ENCODE measurements at regions not wholly inside any gene's neighbourhood (a gene's known extent, or its start where the extent isn't known, plus 50 kb on each side); places are given as distances from the start of the nearest gene placed in this dataset.
"Not testable (repeated sequence)": the region's sequence is repeated elsewhere in the genome, so short reads cannot be mapped to it uniquely, and the experiment has no call there.

DNA sequence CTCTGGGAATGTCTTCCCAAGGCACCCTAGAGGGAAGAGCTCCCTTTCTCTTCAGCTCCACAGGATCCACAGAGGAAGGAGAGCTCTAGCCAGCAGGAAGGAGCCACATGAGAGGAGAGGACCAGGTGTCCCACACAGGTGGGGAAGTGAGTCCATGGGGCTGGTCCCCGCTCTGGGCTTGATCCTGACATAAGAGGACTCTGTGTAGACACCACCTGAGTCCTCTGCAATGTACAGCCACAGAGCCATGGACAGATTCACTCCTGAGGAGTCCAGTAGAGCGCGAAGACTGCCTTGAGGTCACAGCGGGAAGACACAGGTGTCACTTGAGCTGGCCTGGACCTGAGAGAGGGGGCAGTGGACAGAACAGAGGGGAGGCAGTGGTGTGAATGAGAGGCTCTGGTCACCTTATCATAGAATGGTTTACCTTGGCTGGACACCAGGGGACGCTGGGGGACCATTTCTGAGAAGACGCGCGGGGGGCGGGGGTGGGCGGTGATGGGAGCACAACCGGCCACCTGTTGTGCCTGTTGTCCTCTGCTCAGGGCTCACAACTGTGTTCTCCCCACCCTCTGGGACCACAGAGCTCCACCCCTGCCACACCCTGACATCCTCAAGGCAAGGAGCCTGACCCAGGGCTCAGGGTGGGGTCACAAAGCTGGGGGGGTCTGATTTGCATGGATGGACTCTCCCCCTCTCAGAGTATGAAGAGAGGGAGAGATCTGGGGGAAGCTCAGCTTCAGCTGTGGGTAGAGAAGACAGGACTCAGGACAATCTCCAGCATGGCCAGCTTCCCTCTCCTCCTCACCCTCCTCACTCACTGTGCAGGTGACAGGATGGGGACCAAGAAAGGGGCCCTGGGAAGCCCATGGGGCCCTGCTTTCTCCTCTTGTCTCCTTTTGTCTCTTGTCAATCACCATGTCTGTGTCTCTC lies 128.2 kb downstream of the ZNF280B start:
- DNase-seq (ENCODE audit: low spot score): no peak
- CTCF ChIA-PET: no interaction called here
- H3K27ac ChIP-seq: no peak overlapping the region

GRCh38 chr22:22381292-22381691 lies 127.2 kb downstream of the ZNF280B start:
- H3K27ac ChIP-seq; CTCF ChIA-PET; POLR2A ChIA-PET (ENCODE audit: low non-redundant PET); DNase-seq (ENCODE audit: low spot score): not testable (repeated sequence)

More for the DNA sequence above, 128.2 kb downstream of the ZNF280B start:
- no peak for TF ChIP-seq CTCF (conservative IDR thresholded peaks at IDR 0.05; ENCODE audit: low read depth)
- POLR2A ChIA-PET (ENCODE audit: low non-redundant PET): no interaction called here

GRCh38 chr22:22384267-22384666 lies 124.3 kb downstream of the ZNF280B start:
- ChIA-PET POLR2A (ENCODE audit: low non-redundant PET) (no interaction called here), CTCF (interaction anchor here (0.8 kb wide), 1 partner anchor 46 kb away, joined by 3 read pairs; no protein-coding TSS in a partner anchor)
- no peak for DNase-seq (ENCODE audit: low spot score)
- no peak for TF ChIP-seq CTCF (conservative IDR thresholded peaks at IDR 0.05; ENCODE audit: low read depth)
- no peak overlapping the region for H3K27ac ChIP-seq

DNA sequence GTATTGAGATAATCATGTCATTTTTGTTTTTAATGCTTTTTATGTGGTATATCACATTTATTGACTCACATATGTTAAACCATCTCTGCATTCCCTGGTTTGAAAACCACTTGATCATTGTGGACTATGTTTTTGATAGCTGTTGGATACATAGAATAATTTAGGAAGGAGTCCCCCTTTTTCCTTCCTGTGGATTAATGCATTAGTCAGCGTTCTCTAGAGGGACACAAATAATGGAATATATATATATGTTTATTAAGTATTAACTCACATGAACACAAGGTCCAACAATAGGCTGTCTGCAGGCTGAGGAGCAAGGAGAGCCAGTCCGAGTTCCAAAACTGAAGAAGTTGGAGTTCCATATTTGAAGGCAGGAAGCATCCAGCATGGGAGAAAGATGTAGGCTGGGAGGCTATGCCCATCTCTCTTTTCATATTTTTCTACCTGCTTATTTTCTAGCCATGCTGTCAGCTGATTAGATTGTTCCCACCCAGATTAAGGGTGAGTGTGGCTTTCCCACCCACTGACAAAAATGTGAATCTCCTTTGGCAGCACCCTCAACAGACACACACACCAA lies 123.8 kb downstream of the ZNF280B start:
- ChIA-PET CTCF (interaction anchor here (0.8 kb wide), 1 partner anchor 45 kb away, joined by 3 read pairs; no protein-coding TSS in a partner anchor), POLR2A (ENCODE audit: low non-redundant PET) (no interaction called here)
- H3K27ac ChIP-seq: no peak overlapping the region
- no peak for TF ChIP-seq CTCF (conservative IDR thresholded peaks at IDR 0.05; ENCODE audit: low read depth)
- DNase-seq (ENCODE audit: low spot score): no peak

GRCh38 chr22:22386602-22387385 lies 121.7 kb downstream of the ZNF280B start:
- ChIA-PET POLR2A (ENCODE audit: low non-redundant PET) (no interaction called here), CTCF (no interaction called here)
- no peak for TF ChIP-seq CTCF (conservative IDR thresholded peaks at IDR 0.05; ENCODE audit: low read depth)
- H3K27ac ChIP-seq: no peak overlapping the region
- no peak for DNase-seq (ENCODE audit: low spot score)

DNA sequence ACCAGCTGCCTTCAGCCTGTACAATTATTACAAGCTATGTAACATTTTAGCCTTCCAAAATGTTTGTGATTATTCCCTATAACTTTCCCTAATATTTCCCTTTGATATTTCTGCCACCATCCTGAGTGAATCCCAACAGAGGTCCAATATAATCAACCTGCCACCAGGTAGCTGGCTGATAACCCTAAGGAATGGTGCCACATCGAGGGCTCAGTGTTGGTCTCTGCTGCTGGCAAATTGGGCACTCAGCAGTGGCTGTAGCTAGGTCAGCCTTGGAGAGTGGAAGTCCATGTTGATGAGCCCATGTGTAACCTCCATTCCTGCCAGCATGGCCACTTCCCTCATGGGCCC lies 121.2 kb downstream of the ZNF280B start:
- no peak for DNase-seq (ENCODE audit: low spot score)
- CTCF ChIA-PET: no interaction called here
- no peak overlapping the region for H3K27ac ChIP-seq
- POLR2A ChIA-PET (ENCODE audit: low non-redundant PET): no interaction called here
- TF ChIP-seq CTCF (conservative IDR thresholded peaks at IDR 0.05; ENCODE audit: low read depth): no peak

Measured in RWPE1 (cell line).